Left ventricle myocardium inferior (tissue), 1 donor: ENCODE measurements at regions not wholly inside any gene's neighbourhood (a gene's known extent, or its start where the extent isn't known, plus 50 kb on each side); places are given as distances from the start of the nearest gene placed in this dataset.

Source experiments
- DNase-seq: peaks from one replicate; pipeline ENCODE4 v3.0.0-alpha.2; 2020
- H3K27ac ChIP-seq: fragments of 200-600 bp; replicated peaks from 2 replicates; pipeline ENCODE4 v1.8.0; 2021
- H3K27me3 ChIP-seq: fragments of 200-600 bp; 2 replicates; pipeline ENCODE4 v1.8.0; 2021; ENCODE audit warnings: low read depth
- H3K36me3 ChIP-seq: fragments of 200-600 bp; 2 replicates; pipeline ENCODE4 v1.8.0; 2021
- H3K4me1 ChIP-seq: fragments of 200-600 bp; 2 replicates; pipeline ENCODE4 v1.8.0; 2021
- H3K4me3 ChIP-seq: fragments of 200-600 bp; 2 replicates; pipeline ENCODE4 v1.8.0; 2021; ENCODE audit warnings: mild to moderate bottlenecking, moderate library complexity
- H3K9me3 ChIP-seq: fragments of 200-600 bp; replicated peaks from 2 replicates; pipeline ENCODE4 v1.8.0; 2021
- CTCF ChIP-seq: fragments of 200-600 bp; IDR thresholded peaks from 2 replicates; pipeline ENCODE4 v1.8.0; 2021; ENCODE audit warnings: antibody characterized with exemption, mild to moderate bottlenecking, borderline replicate concordance
- intact Hi-C: fragments of 100-400 bp; cut with micrococcal nuclease; formaldehyde crosslinking; loops from one replicate; pipeline ENCODE4 v1.11.0; 2022
- donor health status: DM: no; HTN: yes; CAD: no; lungs with severe emphysema.

GRCh38 chr18:33802955-33803354 lies 224.9 kb downstream of the ASXL3 start:
- H3K9me3 ChIP-seq, result no peaks in the 10 kb centered on the region
- no peaks in the 10 kb centered on the region for H3K4me1 ChIP-seq
- TF ChIP-seq CTCF, result no peak
- DNase-seq, result no peak
- H3K4me3 ChIP-seq, result no peak overlapping the region
- no peaks in the 10 kb centered on the region for H3K27me3 ChIP-seq
- H3K36me3 ChIP-seq, result no peaks in the 10 kb centered on the region
- no peak overlapping the region for H3K27ac ChIP-seq
- intact Hi-C loops, result no loop called here
